Vagina (tissue), 2 donors: ENCODE measurements at regions not wholly inside any gene's neighbourhood (a gene's known extent, or its start where the extent isn't known, plus 50 kb on each side); places are given as distances from the start of the nearest gene placed in this dataset.

ENCODE experiments used
- POLR2A ChIP-seq, 2 donors: fragments of 450-650 bp; IDR thresholded peaks; one replicate each; pipeline ENCODE4 v1.6.1; 2017; ENCODE audit warnings: antibody characterized with exemption in 2 of 2, mild to moderate bottlenecking in 2 of 2, moderate library complexity in 2 of 2
- TF ChIP-seq, protein P1 (sequence below), 3 experiments: fragments of 450-650 bp in 2 of 3; fragments of 200-600 bp in 1 of 3; sonication (generic) in 1 of 3; IDR thresholded peaks; one replicate each; pipeline ENCODE4 v1.5.1; 2017 to 2019; ENCODE audit warnings: antibody characterized with exemption in 3 of 3, mild to moderate bottlenecking in 2 of 3, moderate library complexity in 2 of 3

DNA sequence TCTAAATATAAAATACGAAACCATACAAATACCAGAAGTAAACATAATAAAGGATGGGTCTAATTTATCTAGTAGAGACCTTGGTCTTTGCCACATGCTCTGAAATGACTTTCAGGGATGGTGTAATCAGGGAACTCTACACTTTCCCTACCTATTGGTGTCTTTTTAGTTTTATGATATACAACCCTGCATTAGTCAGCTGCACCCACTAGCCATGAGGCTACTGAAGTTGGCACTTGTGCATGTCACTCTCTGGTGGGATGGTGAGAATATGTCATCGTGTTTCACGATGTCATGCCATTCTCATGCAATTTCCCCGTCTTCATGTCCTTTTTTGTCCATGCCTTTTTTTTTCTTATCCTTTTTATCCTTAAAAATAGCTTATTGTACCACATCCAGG lies 234.9 kb upstream of the ACTBL2 start:
- TF ChIP-seq, protein P1, sequence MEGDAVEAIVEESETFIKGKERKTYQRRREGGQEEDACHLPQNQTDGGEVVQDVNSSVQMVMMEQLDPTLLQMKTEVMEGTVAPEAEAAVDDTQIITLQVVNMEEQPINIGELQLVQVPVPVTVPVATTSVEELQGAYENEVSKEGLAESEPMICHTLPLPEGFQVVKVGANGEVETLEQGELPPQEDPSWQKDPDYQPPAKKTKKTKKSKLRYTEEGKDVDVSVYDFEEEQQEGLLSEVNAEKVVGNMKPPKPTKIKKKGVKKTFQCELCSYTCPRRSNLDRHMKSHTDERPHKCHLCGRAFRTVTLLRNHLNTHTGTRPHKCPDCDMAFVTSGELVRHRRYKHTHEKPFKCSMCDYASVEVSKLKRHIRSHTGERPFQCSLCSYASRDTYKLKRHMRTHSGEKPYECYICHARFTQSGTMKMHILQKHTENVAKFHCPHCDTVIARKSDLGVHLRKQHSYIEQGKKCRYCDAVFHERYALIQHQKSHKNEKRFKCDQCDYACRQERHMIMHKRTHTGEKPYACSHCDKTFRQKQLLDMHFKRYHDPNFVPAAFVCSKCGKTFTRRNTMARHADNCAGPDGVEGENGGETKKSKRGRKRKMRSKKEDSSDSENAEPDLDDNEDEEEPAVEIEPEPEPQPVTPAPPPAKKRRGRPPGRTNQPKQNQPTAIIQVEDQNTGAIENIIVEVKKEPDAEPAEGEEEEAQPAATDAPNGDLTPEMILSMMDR (IDR thresholded peaks at IDR 0.05) = no peak
- TF ChIP-seq POLR2A (IDR thresholded peaks at IDR 0.05) = no peak
